HG03039 (cell line): ENCODE measurements at regions not wholly inside any gene's neighbourhood (a gene's known extent, or its start where the extent isn't known, plus 50 kb on each side); places are given as distances from the start of the nearest gene placed in this dataset.
"Not testable (repeated sequence)": the region's sequence is repeated elsewhere in the genome, so short reads cannot be mapped to it uniquely, and the experiment has no call there.

Source experiments
- ATAC-seq: cut with Tn5 transposase; IDR thresholded peaks from one replicate; pipeline ENCODE4 v1.9.1; 2021; ENCODE audit warnings: mild to moderate bottlenecking, moderate library complexity; ENCODE audit not compliant: unreplicated experiment

DNA sequence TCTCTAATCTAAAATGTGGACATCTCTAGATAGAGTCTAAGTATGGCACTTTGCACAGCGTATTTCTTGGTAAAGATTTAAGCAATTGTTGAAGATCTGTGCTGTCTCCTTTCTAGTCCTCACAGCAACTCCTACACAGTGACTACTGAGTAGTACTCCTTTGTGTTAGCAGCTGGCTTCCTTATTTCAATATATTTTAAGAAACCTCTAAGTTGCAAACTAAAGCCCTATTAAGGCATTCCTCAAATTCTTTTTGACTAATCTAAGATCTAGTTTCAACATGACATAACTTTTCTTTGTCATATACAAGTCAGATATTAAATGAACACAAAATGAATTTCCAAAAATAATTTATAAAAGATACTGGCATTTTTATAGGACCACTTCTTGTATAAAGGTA is 121.8 kb upstream of the DNAJC10 start:
- no peak for ATAC-seq

- no peak for ATAC-seq
These were observed 120.4 kb upstream of the DNAJC10 start for GRCh38 chr2:182595650-182596049.

DNA sequence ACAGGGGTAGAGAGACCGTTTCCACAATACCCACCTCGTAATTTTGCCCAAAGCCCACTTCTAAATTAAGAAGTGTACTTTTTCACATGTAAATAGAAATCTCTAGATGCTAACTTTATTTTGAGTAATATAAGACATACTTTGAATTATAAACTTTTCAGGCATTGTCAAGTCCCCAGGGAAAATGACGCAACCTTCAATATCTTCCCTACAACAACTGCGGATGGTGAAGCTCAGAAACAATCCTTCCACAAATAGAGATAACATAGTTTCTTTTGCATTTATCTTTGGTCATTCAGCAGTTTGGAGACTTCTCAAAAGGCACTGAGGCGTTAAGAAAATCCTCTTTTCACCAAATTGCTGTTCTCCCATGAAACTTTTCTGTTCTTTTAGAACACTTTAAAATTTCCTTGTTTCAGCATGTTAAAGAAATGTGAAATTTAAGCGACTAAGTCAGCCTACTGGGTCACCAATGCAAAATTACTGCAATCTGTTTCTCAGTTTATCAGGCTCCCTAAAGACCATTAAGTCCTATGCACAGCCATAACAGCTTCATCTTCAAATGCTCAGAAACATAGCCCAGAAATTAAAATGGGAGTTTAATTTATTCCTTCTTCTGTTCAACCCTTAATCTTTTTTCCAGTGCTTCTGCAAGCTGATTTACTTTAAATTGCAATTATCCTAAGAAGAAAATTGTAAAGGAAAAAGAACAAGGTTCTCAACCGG is 118.3 kb upstream of the DNAJC10 start:
- no peak for ATAC-seq

DNA sequence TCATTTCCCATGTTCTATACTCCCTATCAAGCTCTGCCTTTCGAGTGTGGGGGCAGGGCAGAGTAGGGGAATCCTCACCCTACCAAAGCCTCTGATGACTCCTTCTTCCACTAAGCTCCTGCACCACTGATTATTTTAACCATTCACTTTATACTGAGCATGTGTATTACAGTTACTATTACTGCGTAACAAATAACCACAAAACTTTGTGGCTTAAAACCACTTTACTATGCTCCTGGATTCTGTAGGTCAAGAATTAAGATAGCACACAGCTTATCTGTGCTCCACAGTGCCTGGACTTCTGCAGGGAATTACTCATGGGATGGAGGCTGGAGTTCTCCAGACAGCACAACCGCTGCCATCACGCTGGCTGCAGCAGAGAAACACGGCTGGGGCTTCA is 117.4 kb upstream of the DNAJC10 start:
- no peak for ATAC-seq

GRCh38 chr2:182605166-182605565 is 110.9 kb upstream of the DNAJC10 start:
- ATAC-seq, result no peak

GRCh38 chr2:182606728-182607681 is 109.1 kb upstream of the DNAJC10 start:
- no peak for ATAC-seq

DNA sequence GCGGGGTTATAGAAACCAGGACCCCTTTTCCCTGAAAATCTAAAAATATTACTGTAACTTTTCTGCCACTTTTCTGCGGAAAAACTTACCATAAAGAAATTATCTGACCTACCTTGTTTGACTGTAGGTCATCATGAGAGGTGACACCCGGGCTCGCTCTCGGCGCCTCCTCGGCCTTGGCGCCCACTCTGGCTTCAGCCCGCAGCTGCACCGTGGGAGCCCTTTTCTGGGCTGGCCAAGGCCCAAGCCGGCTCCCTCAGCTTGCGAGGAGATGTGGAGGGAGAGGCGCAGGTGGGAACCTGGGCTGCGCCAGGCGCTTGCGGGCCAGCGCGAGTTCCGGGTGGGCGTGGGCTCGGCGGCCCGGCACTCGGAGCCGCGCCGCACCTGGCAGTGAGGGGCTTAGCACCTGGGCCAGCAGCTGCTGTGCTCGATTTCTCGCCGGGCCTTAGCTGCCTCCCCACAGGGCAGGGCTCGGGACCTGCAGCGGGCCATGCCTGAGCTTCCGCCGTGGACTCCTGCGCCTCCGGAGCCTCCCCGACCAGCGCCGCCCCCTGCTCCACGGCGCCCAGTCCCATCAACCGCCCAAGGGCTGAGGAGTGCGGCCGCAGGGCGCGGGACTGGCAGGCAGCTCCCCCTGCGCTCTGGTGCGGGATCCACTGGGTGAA is 107.7 kb upstream of the DNAJC10 start:
- no peak for ATAC-seq

- ATAC-seq, result not testable (repeated sequence)
These were observed 107.1 kb upstream of the DNAJC10 start for GRCh38 chr2:182609005-182609404.

GRCh38 chr2:182610231-182610630 is 105.8 kb upstream of the DNAJC10 start:
- ATAC-seq, result no peak

DNA sequence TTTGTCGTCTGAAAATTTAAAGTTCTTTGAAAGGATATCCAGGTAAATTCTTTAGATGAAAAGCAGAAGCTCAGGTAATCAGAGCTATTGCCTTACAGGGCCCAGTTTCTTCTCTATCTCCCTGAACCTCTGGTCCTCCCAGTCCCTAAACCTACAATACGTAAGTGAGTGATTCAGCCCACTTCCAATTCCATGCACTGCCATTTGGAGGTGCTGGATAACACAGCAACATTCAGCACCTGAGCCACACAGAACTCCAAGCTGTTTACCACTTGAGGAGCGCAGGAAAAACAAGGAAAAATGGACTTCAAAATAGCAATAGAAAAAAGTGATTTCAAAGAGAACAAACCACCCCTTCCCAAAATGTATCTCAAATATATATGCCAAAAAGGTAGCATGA is 105.0 kb upstream of the DNAJC10 start:
- no peak for ATAC-seq

- no peak for ATAC-seq
These were observed 101.0 kb upstream of the DNAJC10 start for GRCh38 chr2:182615036-182615435.

DNA sequence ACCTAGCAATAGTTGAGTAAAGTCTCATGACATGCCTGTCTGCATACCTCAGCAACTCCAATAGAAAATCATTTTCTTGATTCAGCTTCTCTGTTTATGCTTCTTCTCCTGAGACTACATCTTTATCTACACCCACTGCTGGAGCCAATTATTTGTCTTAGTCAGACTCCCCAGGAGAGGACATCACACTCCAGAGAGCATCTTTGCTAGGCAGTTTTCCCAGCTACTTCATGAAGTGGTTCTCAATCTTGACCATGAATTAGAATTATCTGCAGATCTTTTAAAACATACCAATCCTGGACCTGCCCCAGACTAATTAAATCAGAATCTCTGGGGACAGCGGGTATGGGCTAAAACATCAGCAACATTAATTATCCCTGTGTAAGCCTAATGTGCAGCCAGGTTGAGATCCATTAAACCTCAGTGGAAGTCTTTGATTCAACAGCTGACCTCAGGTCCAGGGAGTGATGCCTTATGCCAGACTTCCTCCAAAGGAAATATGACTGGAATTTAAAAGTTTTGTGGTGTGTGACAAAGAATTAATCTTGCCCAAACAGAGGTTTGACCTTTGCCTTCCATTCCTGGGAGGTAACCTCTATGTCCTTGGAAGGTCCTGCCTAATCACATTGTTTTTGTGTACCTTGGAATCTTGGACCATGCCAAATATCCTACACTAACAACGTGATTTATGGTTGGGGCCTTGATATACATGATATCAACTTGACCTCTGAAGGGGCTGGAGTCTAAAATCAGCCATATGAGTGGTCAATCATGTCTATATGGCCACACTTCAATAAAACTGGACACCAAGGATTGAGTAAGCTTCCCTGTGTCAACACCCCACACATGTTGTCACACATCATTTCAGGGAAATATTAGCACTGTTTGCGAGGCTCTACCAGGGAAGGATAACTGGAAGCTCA is 99.3 kb upstream of the DNAJC10 start:
- ATAC-seq, result no peak

GRCh38 chr2:182618672-182619079 is 97.4 kb upstream of the DNAJC10 start:
- no peak for ATAC-seq

GRCh38 chr2:182619276-182619675 is 96.8 kb upstream of the DNAJC10 start:
- ATAC-seq, result no peak

- no peak for ATAC-seq
These were observed 94.9 kb upstream of the DNAJC10 start for GRCh38 chr2:182621191-182621590.

DNA sequence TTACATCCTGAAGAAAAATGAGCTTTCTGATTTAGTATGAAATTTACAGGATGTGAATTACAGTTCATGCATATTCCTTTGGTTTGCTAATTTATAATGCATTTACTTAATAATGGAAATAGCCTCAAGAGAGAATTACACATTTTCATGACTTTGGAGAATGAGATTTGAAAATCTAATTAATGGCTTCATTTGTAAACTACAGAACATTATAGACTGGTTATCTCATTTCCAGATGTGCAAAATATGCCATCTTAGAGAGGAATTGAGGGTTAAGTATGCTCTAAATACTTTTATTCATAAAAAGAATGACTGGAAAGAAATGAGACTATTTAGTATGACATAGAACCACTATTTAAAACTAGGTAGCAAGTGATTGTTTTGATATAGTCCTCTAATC is 94.2 kb upstream of the DNAJC10 start:
- no peak for ATAC-seq

DNA sequence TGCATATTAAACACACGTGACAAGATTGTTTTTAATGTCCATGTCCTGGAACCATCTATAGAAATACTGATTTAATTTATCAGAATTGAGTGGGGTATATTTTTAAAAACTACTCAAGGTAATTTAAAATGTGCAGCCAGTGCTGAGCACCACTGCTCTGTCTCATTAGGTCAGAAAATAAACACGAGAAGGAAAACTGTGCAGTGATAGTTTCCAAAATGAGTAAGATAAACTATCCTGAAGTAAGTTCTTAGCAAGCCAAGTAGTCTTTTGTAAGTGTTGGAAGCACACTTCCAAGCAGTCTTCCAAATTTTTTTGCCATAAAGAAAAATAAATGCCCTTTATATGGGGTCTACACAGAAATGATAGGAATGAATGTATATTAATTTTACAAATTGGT is 93.8 kb upstream of the DNAJC10 start:
- ATAC-seq, result no peak

DNA sequence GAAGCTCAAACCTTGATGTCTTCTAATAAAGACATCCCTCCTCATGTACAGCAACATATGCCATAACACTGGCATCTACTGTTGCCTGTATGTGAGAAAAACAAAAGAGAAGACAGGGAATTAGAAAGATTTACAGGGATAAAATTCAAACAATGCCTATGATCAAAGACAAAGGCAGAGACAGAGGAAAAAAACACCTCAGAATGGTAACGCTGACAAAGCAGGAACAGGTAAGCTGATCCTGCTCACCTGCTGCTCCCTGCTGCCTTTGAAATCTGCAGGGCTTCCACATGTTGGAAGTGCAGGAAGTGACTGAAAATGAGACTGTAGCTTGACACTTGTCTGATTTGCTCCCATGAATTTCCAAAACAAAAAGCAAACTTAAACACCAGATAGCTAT is 90.2 kb upstream of the DNAJC10 start:
- no peak for ATAC-seq

- no peak for ATAC-seq
These were observed 87.1 kb upstream of the DNAJC10 start for GRCh38 chr2:182628916-182629315.

- no peak for ATAC-seq
These were observed 85.8 kb upstream of the DNAJC10 start for GRCh38 chr2:182630207-182630606.
